Neural crest cell (in vitro differentiated cells): ENCODE measurements at regions not wholly inside any gene's neighbourhood (a gene's known extent, or its start where the extent isn't known, plus 50 kb on each side); places are given as distances from the start of the nearest gene placed in this dataset.
A peak's percentile ranks its signal among the peaks of the same experiment; 100 is the strongest.

Experiments
- DNase-seq: peaks from one replicate; pipeline ENCODE4 v3.0.0; 2021; ENCODE audit warnings: low read depth, mixed read lengths, low spot score
- H3K27ac Mint-ChIP-seq: one replicate; pipeline ENCODE4 v1.8.0; 2021; ENCODE audit warnings: mild to moderate bottlenecking, mixed read lengths; ENCODE audit not compliant: unreplicated experiment
- H3K27me3 Mint-ChIP-seq: 2 replicates; pipeline ENCODE4 v1.8.0; 2021; ENCODE audit warnings: low read depth, mild to moderate bottlenecking, mixed read lengths
- H3K36me3 Mint-ChIP-seq: 2 replicates; pipeline ENCODE4 v1.8.0; 2021; ENCODE audit warnings: low read depth, mild to moderate bottlenecking, mixed read lengths
- H3K4me1 Mint-ChIP-seq: 2 replicates; pipeline ENCODE4 v1.8.0; 2021; ENCODE audit warnings: mixed read lengths
- H3K4me3 Mint-ChIP-seq: one replicate; pipeline ENCODE4 v1.8.0; 2021; ENCODE audit warnings: mild to moderate bottlenecking, mixed read lengths
- H3K9me3 Mint-ChIP-seq: 2 replicates; pipeline ENCODE4 v1.8.0; 2021; ENCODE audit warnings: mixed read lengths
- TF ChIP-seq, protein P1 (sequence below): fragments of 200-600 bp; sonication (generic); conservative IDR thresholded peaks from 2 replicates; pipeline ENCODE4 v1.5.0; 2021; ENCODE audit warnings: antibody characterized with exemption, mild to moderate bottlenecking

DNA sequence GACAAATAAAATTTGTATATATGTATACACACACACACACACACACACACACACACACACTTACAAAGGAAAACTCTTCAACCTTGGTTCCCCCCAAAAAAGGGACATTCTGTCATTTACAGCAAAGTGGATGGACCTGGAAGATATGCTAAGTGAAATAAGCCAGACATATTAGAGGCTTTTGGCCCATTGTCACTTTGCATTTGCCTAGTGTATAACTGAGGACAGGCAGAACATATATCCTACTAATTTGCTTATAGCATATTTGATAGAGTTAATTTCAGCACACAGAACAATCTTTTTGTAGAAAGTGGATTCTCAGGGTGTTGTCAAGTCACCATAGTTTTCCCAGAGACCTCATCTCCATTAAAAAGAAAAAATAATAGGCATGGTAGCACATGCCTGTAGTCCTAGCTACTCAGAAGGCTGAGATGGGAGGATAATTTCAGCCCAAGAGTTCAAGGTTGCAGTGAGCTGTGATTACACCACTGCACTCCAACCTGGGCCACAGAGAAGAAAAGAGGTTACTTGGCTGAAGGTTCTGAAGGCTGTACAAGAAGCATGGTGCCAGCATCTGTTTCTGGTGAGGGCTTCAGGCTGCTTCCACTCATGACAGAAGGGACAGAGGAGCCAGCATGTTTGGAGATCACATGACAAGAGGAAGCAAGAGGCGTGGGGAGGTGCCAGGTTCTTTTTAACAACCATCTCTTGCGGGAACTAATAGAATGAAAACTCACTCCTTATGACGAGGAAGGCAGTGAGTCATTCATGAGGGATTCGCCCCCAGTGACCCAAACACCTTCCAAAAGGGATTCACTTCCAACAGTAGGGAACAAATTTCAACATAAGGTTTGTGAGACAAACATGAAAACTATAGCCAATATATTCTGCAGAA, 135.6 kb downstream of the TMEM168 start:
- no peak for DNase-seq
- H3K27ac Mint-ChIP-seq: no peak overlapping the region
- no peak overlapping the region for H3K4me3 Mint-ChIP-seq
- peaks cover 4% of the 10 kb centered on the region for H3K27me3 Mint-ChIP-seq
- TF ChIP-seq, protein P1, sequence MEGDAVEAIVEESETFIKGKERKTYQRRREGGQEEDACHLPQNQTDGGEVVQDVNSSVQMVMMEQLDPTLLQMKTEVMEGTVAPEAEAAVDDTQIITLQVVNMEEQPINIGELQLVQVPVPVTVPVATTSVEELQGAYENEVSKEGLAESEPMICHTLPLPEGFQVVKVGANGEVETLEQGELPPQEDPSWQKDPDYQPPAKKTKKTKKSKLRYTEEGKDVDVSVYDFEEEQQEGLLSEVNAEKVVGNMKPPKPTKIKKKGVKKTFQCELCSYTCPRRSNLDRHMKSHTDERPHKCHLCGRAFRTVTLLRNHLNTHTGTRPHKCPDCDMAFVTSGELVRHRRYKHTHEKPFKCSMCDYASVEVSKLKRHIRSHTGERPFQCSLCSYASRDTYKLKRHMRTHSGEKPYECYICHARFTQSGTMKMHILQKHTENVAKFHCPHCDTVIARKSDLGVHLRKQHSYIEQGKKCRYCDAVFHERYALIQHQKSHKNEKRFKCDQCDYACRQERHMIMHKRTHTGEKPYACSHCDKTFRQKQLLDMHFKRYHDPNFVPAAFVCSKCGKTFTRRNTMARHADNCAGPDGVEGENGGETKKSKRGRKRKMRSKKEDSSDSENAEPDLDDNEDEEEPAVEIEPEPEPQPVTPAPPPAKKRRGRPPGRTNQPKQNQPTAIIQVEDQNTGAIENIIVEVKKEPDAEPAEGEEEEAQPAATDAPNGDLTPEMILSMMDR: no peak
- peaks cover 6% of the 10 kb centered on the region for H3K9me3 Mint-ChIP-seq
- no peaks in the 10 kb centered on the region for H3K4me1 Mint-ChIP-seq
- peaks cover under 1% of the 10 kb centered on the region for H3K36me3 Mint-ChIP-seq

- no peaks in the 10 kb centered on the region for H3K4me1 Mint-ChIP-seq
- no peaks in the 10 kb centered on the region for H3K9me3 Mint-ChIP-seq
- DNase-seq: no peak
- no peak overlapping the region for H3K27ac Mint-ChIP-seq
- no peaks in the 10 kb centered on the region for H3K36me3 Mint-ChIP-seq
- H3K27me3 Mint-ChIP-seq: no peaks in the 10 kb centered on the region
- no peak overlapping the region for H3K4me3 Mint-ChIP-seq
- TF ChIP-seq, protein P1: peak; percentile 25
These were observed 124.5 kb downstream of the TMEM168 start for GRCh38 chr7:112665709-112666108.

DNA sequence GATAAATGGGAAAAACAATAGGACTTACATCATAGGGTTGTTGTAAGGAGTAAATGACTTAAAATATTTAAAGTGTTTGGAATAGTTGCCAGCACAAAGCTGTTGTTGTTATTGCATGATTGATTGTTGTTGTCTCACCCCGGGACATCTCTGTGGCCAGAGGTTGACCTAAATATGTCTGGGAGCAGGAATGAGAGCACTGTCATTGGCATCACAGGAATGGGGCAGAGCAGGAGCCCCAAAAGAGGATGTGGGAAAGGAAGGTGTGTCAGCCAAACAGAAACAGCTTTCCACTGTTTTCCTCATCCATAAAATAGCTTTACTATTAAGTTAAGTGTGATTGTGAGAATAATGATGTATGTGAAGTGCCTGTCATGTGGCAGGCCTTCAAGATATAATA, 121.6 kb downstream of the TMEM168 start:
- H3K4me1 Mint-ChIP-seq: no peaks in the 10 kb centered on the region
- H3K4me3 Mint-ChIP-seq: no peak overlapping the region
- TF ChIP-seq, protein P1: no peak
- H3K27me3 Mint-ChIP-seq: peaks cover 2% of the 10 kb centered on the region
- no peaks in the 10 kb centered on the region for H3K36me3 Mint-ChIP-seq
- no peaks in the 10 kb centered on the region for H3K9me3 Mint-ChIP-seq
- no peak for DNase-seq
- peak overlapping the region; percentile 52 for H3K27ac Mint-ChIP-seq

- TF ChIP-seq, protein P1: no peak
- Mint-ChIP-seq H3K27me3 (peaks cover 2% of the 10 kb centered on the region), H3K27ac (no peak overlapping the region), H3K4me3 (no peak overlapping the region), H3K9me3 (no peaks in the 10 kb centered on the region), H3K36me3 (no peaks in the 10 kb centered on the region), H3K4me1 (no peaks in the 10 kb centered on the region)
- DNase-seq: no peak
These were observed 120.9 kb downstream of the TMEM168 start for GRCh38 chr7:112669306-112669705.

DNA sequence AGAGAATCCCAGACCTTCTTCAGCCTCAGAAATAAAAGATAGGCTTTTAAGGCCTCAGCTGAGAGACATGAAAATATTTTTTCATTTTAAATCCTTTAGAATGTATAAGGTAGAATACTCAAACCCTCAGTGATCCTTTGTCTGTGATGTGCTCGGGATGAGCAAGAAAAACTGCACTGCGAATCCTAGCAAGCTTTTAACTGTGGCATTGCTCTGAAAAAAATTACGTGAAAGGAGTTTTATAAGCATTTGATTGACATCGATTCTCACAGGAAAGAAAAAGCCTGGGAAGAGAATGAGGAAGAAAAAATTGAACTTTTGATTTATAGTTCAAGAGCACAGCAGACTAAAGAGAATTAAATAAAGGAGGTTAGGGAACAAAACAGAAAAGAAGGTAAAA, 120.0 kb downstream of the TMEM168 start:
- no peak for DNase-seq
- H3K4me1 Mint-ChIP-seq: no peaks in the 10 kb centered on the region
- H3K36me3 Mint-ChIP-seq: no peaks in the 10 kb centered on the region
- no peak overlapping the region for H3K27ac Mint-ChIP-seq
- no peaks in the 10 kb centered on the region for H3K9me3 Mint-ChIP-seq
- H3K4me3 Mint-ChIP-seq: no peak overlapping the region
- TF ChIP-seq, protein P1: no peak
- H3K27me3 Mint-ChIP-seq: peaks cover 2% of the 10 kb centered on the region
